ENCODE measurements at regions not wholly inside any gene's neighbourhood (a gene's known extent, or its start where the extent isn't known, plus 50 kb on each side); places are given as distances from the start of the nearest gene placed in this dataset.

- no peak overlapping the region for H3K27ac ChIP-seq
- intact Hi-C loops (cut with DNase I; ENCODE audit: low total_unique reads) (no loop called here), in situ Hi-C loops (cut with MboI; ENCODE audit: low sequenced_read_pairs in 4 of 4) (no loop called here)
- DNase-seq (no peak), ATAC-seq (no peak)
- no peaks in the 10 kb centered on the region for H3K9me3 ChIP-seq
- H3K36me3 ChIP-seq: no peaks in the 10 kb centered on the region
- no peak for TF ChIP-seq POLR2A (IDR thresholded peaks at IDR 0.05)
- TF ChIP-seq CTCF (IDR thresholded peaks at IDR 0.05 in 4 of 5, conservative IDR thresholded peaks at IDR 0.05 in 1 of 5): no peak
- no peak overlapping the region for H3K4me3 ChIP-seq
- no peaks in the 10 kb centered on the region for H3K27me3 ChIP-seq
- no peaks in the 10 kb centered on the region for H3K4me1 ChIP-seq
These were observed 109.0 kb upstream of the SMC2 start for GRCh38 chr9:103985077-103985476.

GRCh38 chr9:103988821-103989220 lies 105.3 kb upstream of the SMC2 start:
- no peak overlapping the region for H3K4me3 ChIP-seq
- H3K27ac ChIP-seq: no peak overlapping the region
- DNase-seq (no peak), ATAC-seq (no peak)
- in situ Hi-C loops (cut with MboI; ENCODE audit: low sequenced_read_pairs in 4 of 4): no loop called here
- TF ChIP-seq POLR2A (IDR thresholded peaks at IDR 0.05) (no peak), CTCF (IDR thresholded peaks at IDR 0.05 in 4 of 5, conservative IDR thresholded peaks at IDR 0.05 in 1 of 5) (no peak)
- H3K36me3 ChIP-seq: no peaks in the 10 kb centered on the region
- H3K9me3 ChIP-seq: no peaks in the 10 kb centered on the region
- no peaks in the 10 kb centered on the region for H3K27me3 ChIP-seq
- intact Hi-C loops (cut with DNase I; ENCODE audit: low total_unique reads): no loop called here
- no peaks in the 10 kb centered on the region for H3K4me1 ChIP-seq

- no peak for ATAC-seq
- no peak for DNase-seq
- intact Hi-C loops (cut with DNase I; ENCODE audit: low total_unique reads) (no loop called here), in situ Hi-C loops (cut with MboI; ENCODE audit: low sequenced_read_pairs in 4 of 4) (no loop called here)
- Histone ChIP-seq H3K27me3 (no peaks in the 10 kb centered on the region), H3K4me1 (no peaks in the 10 kb centered on the region), H3K9me3 (no peaks in the 10 kb centered on the region), H3K36me3 (no peaks in the 10 kb centered on the region), H3K4me3 (no peak overlapping the region), H3K27ac (no peak overlapping the region)
- TF ChIP-seq CTCF (IDR thresholded peaks at IDR 0.05 in 4 of 5, conservative IDR thresholded peaks at IDR 0.05 in 1 of 5) (no peak), POLR2A (IDR thresholded peaks at IDR 0.05) (no peak)
These were observed 103.8 kb upstream of the SMC2 start for GRCh38 chr9:103990311-103990710.

DNA sequence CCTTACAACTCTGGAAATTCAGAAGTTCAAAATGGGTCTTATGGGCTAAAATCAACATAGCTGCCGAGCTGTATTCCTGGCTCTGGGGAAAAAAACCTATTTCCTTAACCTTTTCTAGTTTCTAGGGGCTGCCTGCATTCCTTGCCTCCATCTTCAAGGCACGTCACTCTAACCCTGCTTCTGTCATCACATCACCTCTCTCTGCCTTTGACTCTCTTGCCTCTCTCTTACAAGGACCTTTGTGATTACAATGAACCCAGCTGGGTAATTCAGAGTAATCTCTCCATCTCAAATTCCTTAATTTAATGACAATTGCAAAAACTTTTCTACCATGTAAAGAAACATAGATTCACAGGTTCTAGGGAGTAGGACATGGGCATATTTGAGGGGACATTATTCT lies 103.1 kb upstream of the SMC2 start:
- intact Hi-C loops (cut with DNase I; ENCODE audit: low total_unique reads): no loop called here
- ATAC-seq (no peak), DNase-seq (no peak)
- Histone ChIP-seq H3K4me1 (no peaks in the 10 kb centered on the region), H3K9me3 (no peaks in the 10 kb centered on the region), H3K27me3 (no peaks in the 10 kb centered on the region), H3K36me3 (no peaks in the 10 kb centered on the region), H3K27ac (no peak overlapping the region), H3K4me3 (no peak overlapping the region)
- in situ Hi-C loops (cut with MboI; ENCODE audit: low sequenced_read_pairs in 4 of 4): no loop called here
- no peak for TF ChIP-seq CTCF (IDR thresholded peaks at IDR 0.05 in 4 of 5, conservative IDR thresholded peaks at IDR 0.05 in 1 of 5)
- no peak for TF ChIP-seq POLR2A (IDR thresholded peaks at IDR 0.05)

- no peaks in the 10 kb centered on the region for H3K4me1 ChIP-seq
- H3K27ac ChIP-seq: no peak overlapping the region
- ATAC-seq: no peak
- TF ChIP-seq POLR2A (IDR thresholded peaks at IDR 0.05) (no peak), CTCF (IDR thresholded peaks at IDR 0.05 in 4 of 5, conservative IDR thresholded peaks at IDR 0.05 in 1 of 5) (no peak)
- H3K36me3 ChIP-seq: no peaks in the 10 kb centered on the region
- H3K27me3 ChIP-seq: no peaks in the 10 kb centered on the region
- intact Hi-C loops (cut with DNase I; ENCODE audit: low total_unique reads) (no loop called here), in situ Hi-C loops (cut with MboI; ENCODE audit: low sequenced_read_pairs in 4 of 4) (no loop called here)
- DNase-seq: no peak
- H3K4me3 ChIP-seq: no peak overlapping the region
- no peaks in the 10 kb centered on the region for H3K9me3 ChIP-seq
These were observed 102.4 kb upstream of the SMC2 start for GRCh38 chr9:103991698-103992097.
